Mesenchymal stem cell (in vitro differentiated cells and primary cell): ENCODE measurements at regions not wholly inside any gene's neighbourhood (a gene's known extent, or its start where the extent isn't known, plus 50 kb on each side); places are given as distances from the start of the nearest gene placed in this dataset.

ENCODE experiments used
- DNase-seq: peaks from one replicate; pipeline ENCODE4 v3.0.0-alpha.2; 2013
- H2AFZ ChIP-seq: one replicate; pipeline ENCODE4 v1.6.1; 2013; ENCODE audit warnings: low read depth, mild to moderate bottlenecking, control low read depth, inconsistent platforms, low read length, moderate library complexity
- H2AK5ac ChIP-seq: 2 replicates; pipeline ENCODE4 v1.6.1; 2013; ENCODE audit warnings: low read length, moderate library complexity, mild to moderate bottlenecking, inconsistent platforms; ENCODE audit not compliant: severe bottlenecking
- H2BK120ac ChIP-seq: one replicate; pipeline ENCODE4 v1.6.1; 2013; ENCODE audit warnings: low read depth, mild to moderate bottlenecking, inconsistent platforms, low read length, moderate library complexity
- H2BK12ac ChIP-seq, 2 experiments: one replicate each; pipeline ENCODE4 v1.6.1; 2013; ENCODE audit warnings: inconsistent platforms in 2 of 2, low read length in 2 of 2, mild to moderate bottlenecking in 2 of 2, moderate library complexity in 2 of 2, control low read depth in 1 of 2
- H2BK15ac ChIP-seq: one replicate; pipeline ENCODE4 v1.6.1; 2013; ENCODE audit warnings: mild to moderate bottlenecking, low read depth, inconsistent platforms; ENCODE audit not compliant: poor library complexity, severe bottlenecking
- H2BK5ac ChIP-seq: 2 replicates; pipeline ENCODE4 v1.6.1; 2013; ENCODE audit warnings: low read depth, mild to moderate bottlenecking, low read length, control low read depth, inconsistent platforms; ENCODE audit not compliant: poor library complexity, severe bottlenecking
- H3K14ac ChIP-seq, 2 experiments: one replicate each; pipeline ENCODE4 v1.6.1; 2013; ENCODE audit warnings: inconsistent platforms in 2 of 2, low read length in 2 of 2, control low read depth in 1 of 2, mild to moderate bottlenecking in 1 of 2, moderate library complexity in 1 of 2
- H3K18ac ChIP-seq, 2 experiments: one replicate each; pipeline ENCODE4 v1.6.1; 2013; ENCODE audit warnings: inconsistent platforms in 2 of 2, low read length in 2 of 2, control low read depth in 1 of 2, low read depth in 1 of 2, mild to moderate bottlenecking in 1 of 2
- H3K23ac ChIP-seq, 2 experiments: one replicate each; pipeline ENCODE4 v1.6.1; 2013; ENCODE audit warnings: inconsistent platforms in 2 of 2, low read length in 2 of 2, mild to moderate bottlenecking in 2 of 2, moderate library complexity in 2 of 2, control low read depth in 1 of 2
- H3K27ac ChIP-seq: 2 replicates; pipeline ENCODE4 v1.5.1; 2013; ENCODE audit warnings: mild to moderate bottlenecking, moderate library complexity, low read length, control low read depth, inconsistent platforms; ENCODE audit not compliant: poor library complexity, severe bottlenecking
- H3K27me3 ChIP-seq, 2 experiments: 2 replicates each; pipeline versions ENCODE4 v1.6.1 to v1.7.0; 2013; ENCODE audit warnings: low read length in 2 of 2, mild to moderate bottlenecking in 2 of 2, moderate library complexity in 2 of 2, control low read depth in 1 of 2, inconsistent platforms in 1 of 2; ENCODE audit not compliant: control insufficient read depth in 1 of 2, insufficient read depth in 1 of 2
- H3K36me3 ChIP-seq, 2 experiments: 2 replicates each; pipeline versions ENCODE4 v1.6.1 to v1.7.0; 2013; ENCODE audit warnings: low read length in 2 of 2, control low read depth in 1 of 2, inconsistent platforms in 1 of 2, low read depth in 1 of 2, mild to moderate bottlenecking in 1 of 2; ENCODE audit not compliant: insufficient read depth in 2 of 2, control insufficient read depth in 1 of 2
- H3K4ac ChIP-seq, 2 experiments: one replicate each; pipeline ENCODE4 v1.6.1; 2013; ENCODE audit warnings: inconsistent platforms in 2 of 2, low read length in 2 of 2, mild to moderate bottlenecking in 2 of 2, moderate library complexity in 2 of 2, control low read depth in 1 of 2, low read depth in 1 of 2
- H3K4me1 ChIP-seq: 2 replicates; pipeline ENCODE4 v1.6.1; 2013; ENCODE audit warnings: low read depth, low read length, control low read depth; ENCODE audit not compliant: control insufficient read depth, insufficient read depth
- H3K4me2 ChIP-seq: 2 replicates; pipeline ENCODE4 v1.6.1; 2013; ENCODE audit warnings: low read length, mild to moderate bottlenecking, inconsistent platforms; ENCODE audit not compliant: poor library complexity, severe bottlenecking
- H3K4me3 ChIP-seq, 2 experiments: 2 replicates each; pipeline versions ENCODE4 v1.5.1 to v1.7.0; 2013; ENCODE audit warnings: low read length in 2 of 2, mild to moderate bottlenecking in 2 of 2, control low read depth in 1 of 2, low read depth in 1 of 2; ENCODE audit not compliant: insufficient read depth in 1 of 2
- H3K79me1 ChIP-seq: replicated peaks from 2 replicates; pipeline ENCODE4 v1.6.1; 2013; ENCODE audit warnings: mild to moderate bottlenecking, control low read depth, low read length, inconsistent platforms; ENCODE audit not compliant: poor library complexity, severe bottlenecking
- H3K9ac ChIP-seq: 2 replicates; pipeline ENCODE4 v1.7.0; 2013; ENCODE audit warnings: mild to moderate bottlenecking, low read length, moderate library complexity
- H3K9me3 ChIP-seq: 2 replicates; pipeline ENCODE4 v1.7.0; 2013; ENCODE audit warnings: mild to moderate bottlenecking, low read length; ENCODE audit not compliant: control insufficient read depth
- H4K8ac ChIP-seq: one replicate; pipeline ENCODE4 v1.6.1; 2013; ENCODE audit warnings: inconsistent platforms, mild to moderate bottlenecking, low read length, moderate library complexity
- H4K91ac ChIP-seq: one replicate; pipeline ENCODE4 v1.6.1; 2013; ENCODE audit warnings: mild to moderate bottlenecking, low read length, inconsistent platforms
- WGBS: methylation state at CpG from one replicate; pipeline ENCODE4 v1.1.7; 2013; ENCODE audit warnings: mixed read lengths; 5-methylcytosine and 5-hydroxymethylcytosine counted together

GRCh38 chr9:95721061-95721531, 154.4 kb upstream of the ERCC6L2 start:
- Histone ChIP-seq H2BK120ac (no peak overlapping the region), H2AFZ (no peak overlapping the region), H3K9ac (no peak overlapping the region), H3K4me2 (no peak overlapping the region), H3K23ac (no peak overlapping the region), H2BK12ac (no peak overlapping the region), H3K18ac (no peak overlapping the region), H2AK5ac (no peak overlapping the region), H3K27me3 (peaks cover 8 to 22% of the 10 kb centered on the region in 2 experiments), H4K91ac (no peak overlapping the region), H2BK15ac (no peak overlapping the region), H3K36me3 (no peaks in the 10 kb centered on the region), H3K9me3 (peaks cover 11% of the 10 kb centered on the region), H3K4me3 (no peak overlapping the region), H3K4me1 (no peaks in the 10 kb centered on the region), H3K4ac (no peak overlapping the region), H3K27ac (no peak overlapping the region), H3K14ac (no peak overlapping the region), H2BK5ac (no peak overlapping the region), H3K79me1 (no peaks in the 10 kb centered on the region), H4K8ac (no peak overlapping the region)
- no peak for DNase-seq
- 87% methylated on average over 3 of the region's 5 CpGs for WGBS

- Histone ChIP-seq H2AFZ (no peak overlapping the region), H3K9ac (no peak overlapping the region), H3K36me3 (no peaks in the 10 kb centered on the region), H3K27me3 (peaks cover 8 to 17% of the 10 kb centered on the region in 2 experiments), H3K23ac (no peak overlapping the region), H2AK5ac (no peak overlapping the region), H3K4me2 (no peak overlapping the region), H3K79me1 (no peaks in the 10 kb centered on the region), H2BK5ac (no peak overlapping the region), H3K9me3 (peaks cover 11% of the 10 kb centered on the region), H3K14ac (no peak overlapping the region), H3K18ac (no peak overlapping the region), H2BK120ac (no peak overlapping the region), H4K91ac (no peak overlapping the region), H4K8ac (no peak overlapping the region), H2BK12ac (no peak overlapping the region), H3K4me1 (no peaks in the 10 kb centered on the region), H3K27ac (no peak overlapping the region), H3K4me3 (no peak overlapping the region), H3K4ac (no peak overlapping the region), H2BK15ac (no peak overlapping the region)
- WGBS = 89% methylated on average over 6 of the region's 6 CpGs
- DNase-seq = no peak
Measured at GRCh38 chr9:95720496-95720895, 155.0 kb upstream of the ERCC6L2 start.

- no peak overlapping the region for H2AFZ ChIP-seq
- H4K8ac ChIP-seq = no peak overlapping the region
- no peak overlapping the region for H3K14ac ChIP-seq
- no peak overlapping the region for H3K4me2 ChIP-seq
- H3K4ac ChIP-seq = no peak overlapping the region
- no peaks in the 10 kb centered on the region for H3K79me1 ChIP-seq
- peaks cover 11% of the 10 kb centered on the region for H3K9me3 ChIP-seq
- H4K91ac ChIP-seq = no peak overlapping the region
- H3K18ac ChIP-seq = no peak overlapping the region
- 57% methylated on average over 5 of the region's 8 CpGs for WGBS
- no peaks in the 10 kb centered on the region for H3K36me3 ChIP-seq
- no peak for DNase-seq
- H3K4me1 ChIP-seq = no peaks in the 10 kb centered on the region
- no peak overlapping the region for H3K9ac ChIP-seq
- no peak overlapping the region for H2AK5ac ChIP-seq
- no peak overlapping the region for H2BK15ac ChIP-seq
- H2BK12ac ChIP-seq = no peak overlapping the region
- peaks cover 7 to 8% of the 10 kb centered on the region in 2 experiments for H3K27me3 ChIP-seq
- H2BK120ac ChIP-seq = no peak overlapping the region
- no peak overlapping the region for H3K27ac ChIP-seq
- no peak overlapping the region for H3K23ac ChIP-seq
- no peak overlapping the region for H2BK5ac ChIP-seq
- no peak overlapping the region for H3K4me3 ChIP-seq
Measured at GRCh38 chr9:95719354-95719753, 156.1 kb upstream of the ERCC6L2 start.

- H2AFZ ChIP-seq = no peak overlapping the region
- H2BK5ac ChIP-seq = no peak overlapping the region
- no peaks in the 10 kb centered on the region for H3K79me1 ChIP-seq
- H3K4me2 ChIP-seq = no peak overlapping the region
- no peak overlapping the region for H2BK120ac ChIP-seq
- H3K9ac ChIP-seq = no peak overlapping the region
- no peaks in the 10 kb centered on the region for H3K4me1 ChIP-seq
- no peak overlapping the region for H3K27ac ChIP-seq
- H4K91ac ChIP-seq = no peak overlapping the region
- no peak overlapping the region for H2BK15ac ChIP-seq
- no peak overlapping the region for H2BK12ac ChIP-seq
- H3K23ac ChIP-seq = no peak overlapping the region
- peaks cover 11% of the 10 kb centered on the region for H3K9me3 ChIP-seq
- H3K36me3 ChIP-seq = no peaks in the 10 kb centered on the region
- DNase-seq = no peak
- H3K4ac ChIP-seq = no peak overlapping the region
- H3K18ac ChIP-seq = no peak overlapping the region
- H3K4me3 ChIP-seq = no peak overlapping the region
- peaks cover 0 to 8% of the 10 kb centered on the region in 2 experiments for H3K27me3 ChIP-seq
- H4K8ac ChIP-seq = no peak overlapping the region
- no peak overlapping the region for H2AK5ac ChIP-seq
- no peak overlapping the region for H3K14ac ChIP-seq
Measured at GRCh38 chr9:95718263-95718662, 157.2 kb upstream of the ERCC6L2 start.
